ENCODE measurements at regions not wholly inside any gene's neighbourhood (a gene's known extent, or its start where the extent isn't known, plus 50 kb on each side); places are given as distances from the start of the nearest gene placed in this dataset.

DNA sequence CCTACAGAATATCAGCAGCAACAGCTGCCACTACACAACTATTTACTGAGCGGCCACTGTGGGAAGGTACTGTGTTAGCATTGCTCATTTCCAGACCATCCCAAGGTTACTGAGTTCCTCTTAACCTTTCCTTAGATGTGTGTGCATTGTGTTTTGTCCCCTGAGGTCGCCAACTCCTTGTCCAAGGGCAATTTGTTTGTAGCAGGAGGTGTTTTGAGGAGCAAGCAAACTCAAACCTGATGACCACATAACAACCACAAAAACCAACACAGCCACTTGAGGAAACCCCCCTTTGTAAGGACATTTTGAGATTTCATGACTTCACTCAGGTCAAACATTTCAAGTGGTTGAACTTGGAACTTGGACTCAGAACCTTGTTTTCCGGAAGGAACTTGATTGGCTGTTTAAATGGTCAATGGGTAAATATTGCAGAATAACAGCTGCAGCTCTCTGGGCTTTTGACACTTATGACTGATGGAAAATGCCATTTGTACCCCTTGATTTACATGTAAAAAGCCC lies 122.3 kb downstream of the MID1IP1 start:
- Histone ChIP-seq H3K14ac (ENCODE audit: insufficient read depth, low read length) (no peak overlapping the region), H3K18ac (ENCODE audit: insufficient read length, low read depth, low read length) (no peak overlapping the region), H2BK15ac (ENCODE audit: low read depth, low read length) (no peak overlapping the region), H4K91ac (ENCODE audit: insufficient read length, low read depth, low read length) (no peak overlapping the region), H3K23me2 (ENCODE audit: insufficient read length, low read depth, low read length, poor library complexity, severe bottlenecking) (no peaks in the 10 kb centered on the region), H4K20me1 (ENCODE audit: control insufficient read depth, insufficient read depth, insufficient read length) (no peaks in the 10 kb centered on the region), H2BK20ac (ENCODE audit: low read depth, low read length, poor library complexity, severe bottlenecking) (no peak overlapping the region), H2AK5ac (ENCODE audit: insufficient read length, low read length) (no peak overlapping the region), H3K27me3 (ENCODE audit: insufficient read depth, low read length) (no peaks in the 10 kb centered on the region), H3K27ac (ENCODE audit: insufficient read length, low read depth, low read length) (no peak overlapping the region), H3K23ac (ENCODE audit: insufficient read length, low read depth, low read length) (no peak overlapping the region), H2BK5ac (ENCODE audit: insufficient read length, low read length) (no peak overlapping the region), H3T11ph (ENCODE audit: low read length) (no peak overlapping the region), H3K4me1 (ENCODE audit: insufficient read depth, low read length) (no peaks in the 10 kb centered on the region; the same call in 1 of the 2 replicates), H4K5ac (ENCODE audit: insufficient read length, low read depth, low read length) (no peak overlapping the region), H3K79me2 (ENCODE audit: insufficient read depth, low read length) (no peaks in the 10 kb centered on the region), H3K4ac (ENCODE audit: low read depth, low read length) (no peak overlapping the region), H3K9me3 (ENCODE audit: control insufficient read depth, low read depth, low read length) (no peaks in the 10 kb centered on the region), H2AFZ (ENCODE audit: low read length) (no peak overlapping the region), H4K8ac (replicated peaks; ENCODE audit: insufficient read length, low read depth, low read length) (no peak overlapping the region), H3K79me1 (ENCODE audit: insufficient read depth, low read depth, low read length, poor library complexity, severe bottlenecking) (no peaks in the 10 kb centered on the region), H2BK120ac (ENCODE audit: low read depth, low read length, poor library complexity, severe bottlenecking) (no peak overlapping the region), H3K4me2 (ENCODE audit: insufficient read depth, insufficient read length, low read length) (no peak overlapping the region), H3K9ac (ENCODE audit: extremely low read depth, insufficient read length, low read length) (no peak overlapping the region), H3K56ac (ENCODE audit: insufficient read length, low read depth, low read length) (no peak overlapping the region), H2BK12ac (ENCODE audit: insufficient read length, low read depth, low read length) (no peak overlapping the region)
- H3K4me1 Mint-ChIP-seq: no peaks in the 10 kb centered on the region
- DNase-seq: no peak
- H3K4me3 Mint-ChIP-seq: no peak overlapping the region
- H3K36me3 Mint-ChIP-seq (ENCODE audit: insufficient read depth in 1 of 3, low read depth in 3 of 3): peaks cover 0 to 3% (median 0%) of the 10 kb centered on the region in 3 experiments; a peak in 3 of 7 replicates
- TF ChIP-seq, protein P1, sequence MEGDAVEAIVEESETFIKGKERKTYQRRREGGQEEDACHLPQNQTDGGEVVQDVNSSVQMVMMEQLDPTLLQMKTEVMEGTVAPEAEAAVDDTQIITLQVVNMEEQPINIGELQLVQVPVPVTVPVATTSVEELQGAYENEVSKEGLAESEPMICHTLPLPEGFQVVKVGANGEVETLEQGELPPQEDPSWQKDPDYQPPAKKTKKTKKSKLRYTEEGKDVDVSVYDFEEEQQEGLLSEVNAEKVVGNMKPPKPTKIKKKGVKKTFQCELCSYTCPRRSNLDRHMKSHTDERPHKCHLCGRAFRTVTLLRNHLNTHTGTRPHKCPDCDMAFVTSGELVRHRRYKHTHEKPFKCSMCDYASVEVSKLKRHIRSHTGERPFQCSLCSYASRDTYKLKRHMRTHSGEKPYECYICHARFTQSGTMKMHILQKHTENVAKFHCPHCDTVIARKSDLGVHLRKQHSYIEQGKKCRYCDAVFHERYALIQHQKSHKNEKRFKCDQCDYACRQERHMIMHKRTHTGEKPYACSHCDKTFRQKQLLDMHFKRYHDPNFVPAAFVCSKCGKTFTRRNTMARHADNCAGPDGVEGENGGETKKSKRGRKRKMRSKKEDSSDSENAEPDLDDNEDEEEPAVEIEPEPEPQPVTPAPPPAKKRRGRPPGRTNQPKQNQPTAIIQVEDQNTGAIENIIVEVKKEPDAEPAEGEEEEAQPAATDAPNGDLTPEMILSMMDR (conservative IDR thresholded peaks at IDR 0.05): no peak
- peaks cover 1% of the 10 kb centered on the region; the same call in 1 of the 2 replicates for H3K27me3 Mint-ChIP-seq (ENCODE audit: low read depth)
- no peak overlapping the region for H3K27ac Mint-ChIP-seq
- peaks cover 51 to 62% of the 10 kb centered on the region in 2 experiments for H3K9me3 Mint-ChIP-seq
- WGBS (ENCODE audit: extremely low coverage, insufficient read length, low lambda C conversion rate): no CpG with 5 or more reads among the region's 3 CpGs

All from H9 (cell line).